HG02852 (cell line): ENCODE measurements at regions not wholly inside any gene's neighbourhood (a gene's known extent, or its start where the extent isn't known, plus 50 kb on each side); places are given as distances from the start of the nearest gene placed in this dataset.
A peak's percentile ranks its signal among the peaks of the same experiment; 100 is the strongest.

Experiments
- ATAC-seq: cut with Tn5 transposase; IDR thresholded peaks from one replicate; pipeline ENCODE4 v1.9.1; 2021; ENCODE audit warnings: mild to moderate bottlenecking, moderate library complexity; ENCODE audit not compliant: unreplicated experiment

DNA sequence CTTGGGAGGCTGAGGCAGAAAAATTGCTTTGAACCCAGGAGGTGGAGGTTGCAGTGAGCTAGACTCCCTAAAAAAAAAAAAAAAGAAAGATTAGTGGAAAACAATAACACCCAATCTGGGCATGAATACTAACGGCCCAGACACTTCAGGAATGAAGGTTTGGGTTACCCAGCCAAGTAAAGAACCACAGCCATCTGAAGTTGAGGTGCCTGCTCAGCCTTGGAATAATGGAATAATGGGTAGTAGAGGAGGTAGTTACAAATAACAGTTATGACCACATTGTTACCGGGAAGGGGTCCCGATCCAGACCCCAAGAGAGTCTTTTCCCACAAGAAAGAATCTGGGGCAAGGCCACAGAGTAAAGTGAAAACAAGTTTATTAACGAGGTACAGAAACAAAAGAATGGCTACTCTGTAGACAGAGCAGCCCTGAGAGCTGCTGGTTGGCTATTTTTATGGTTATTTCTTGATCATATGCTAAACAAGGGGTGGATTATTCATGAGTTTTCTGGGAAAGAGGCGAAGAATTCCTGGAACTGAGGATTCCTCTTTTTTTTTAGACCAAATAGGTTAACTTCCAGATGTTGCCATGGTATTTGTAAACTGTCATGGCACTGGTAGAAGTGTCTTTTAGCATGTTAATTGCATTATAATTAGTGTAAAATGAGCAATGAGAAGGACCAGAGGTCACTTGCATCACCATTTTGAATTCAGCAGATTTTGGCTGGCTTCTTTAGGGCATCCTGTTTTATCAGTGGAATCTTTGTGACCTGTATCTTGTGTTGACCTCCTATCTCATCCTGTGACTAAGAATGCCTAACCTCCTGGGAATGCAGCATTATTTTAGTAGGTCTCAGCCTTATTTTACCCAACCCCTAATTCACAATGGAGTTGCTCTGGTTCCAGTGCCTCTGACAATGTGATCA lies 96.2 kb upstream of the HAAO start:
- no peak for ATAC-seq

- no peak for ATAC-seq
Measured at GRCh38 chr2:42886921-42887320, 94.5 kb upstream of the HAAO start.

GRCh38 chr2:42882756-42883155 lies 90.4 kb upstream of the HAAO start:
- no peak for ATAC-seq

DNA sequence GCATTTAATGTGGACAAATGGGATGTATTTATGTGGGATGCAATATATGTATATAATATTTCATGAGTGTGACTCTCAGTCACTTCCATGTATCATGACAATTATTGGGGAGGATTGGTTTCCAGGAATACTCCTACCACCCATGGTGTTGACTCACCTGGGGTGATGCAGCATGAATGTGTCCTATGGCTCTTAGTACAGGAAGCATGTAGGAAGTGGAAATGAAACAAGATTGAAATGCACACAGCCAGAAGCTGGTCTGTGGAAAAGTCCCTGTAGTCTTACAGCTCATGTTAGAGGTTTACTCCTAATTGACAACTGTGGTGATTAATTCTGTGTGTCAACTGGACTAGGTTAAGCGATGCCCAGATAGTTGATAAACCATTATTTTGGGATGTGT lies 89.3 kb upstream of the HAAO start:
- ATAC-seq = no peak

GRCh38 chr2:42880738-42881690 lies 88.6 kb upstream of the HAAO start:
- ATAC-seq = no peak

DNA sequence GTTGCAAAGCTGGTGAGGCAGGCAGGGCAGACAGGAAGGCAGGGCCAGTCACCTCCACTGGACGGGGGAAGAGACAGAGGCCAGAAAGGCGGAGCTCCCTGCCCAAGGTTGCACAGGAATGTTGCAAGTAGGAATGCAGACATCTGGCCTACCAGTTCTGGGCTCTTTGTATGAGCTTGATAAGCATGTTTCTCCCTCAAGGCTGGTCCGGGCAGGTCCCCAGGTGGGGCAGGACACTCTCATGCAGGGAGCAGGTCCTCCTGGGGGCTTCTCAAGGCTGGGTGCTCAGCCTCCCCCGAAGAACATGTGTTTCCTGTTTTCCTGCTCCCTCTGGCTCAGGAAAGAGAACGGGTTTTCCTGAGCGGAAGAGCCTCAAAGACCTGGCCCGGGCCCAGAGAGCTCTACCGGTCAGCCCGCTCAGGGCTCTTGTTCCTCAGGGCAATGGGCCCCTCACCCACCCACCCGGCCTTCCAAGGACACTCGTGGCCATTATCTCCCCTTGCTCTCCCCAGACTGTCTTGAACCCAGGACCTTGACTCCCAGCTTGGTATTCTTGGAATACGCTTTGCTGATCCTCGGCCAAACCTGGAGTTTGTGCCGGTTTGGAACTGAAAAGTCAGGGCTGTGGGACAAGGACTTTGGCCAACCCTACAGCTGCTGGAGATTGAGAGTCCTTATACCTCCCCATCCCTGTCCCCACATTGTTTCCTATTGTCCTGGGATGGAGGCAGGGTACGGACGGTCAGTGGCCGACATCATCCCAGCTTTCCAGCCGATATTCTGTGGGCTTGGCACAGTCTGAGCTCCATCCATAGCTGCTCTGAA lies 87.7 kb upstream of the HAAO start:
- no peak for ATAC-seq

DNA sequence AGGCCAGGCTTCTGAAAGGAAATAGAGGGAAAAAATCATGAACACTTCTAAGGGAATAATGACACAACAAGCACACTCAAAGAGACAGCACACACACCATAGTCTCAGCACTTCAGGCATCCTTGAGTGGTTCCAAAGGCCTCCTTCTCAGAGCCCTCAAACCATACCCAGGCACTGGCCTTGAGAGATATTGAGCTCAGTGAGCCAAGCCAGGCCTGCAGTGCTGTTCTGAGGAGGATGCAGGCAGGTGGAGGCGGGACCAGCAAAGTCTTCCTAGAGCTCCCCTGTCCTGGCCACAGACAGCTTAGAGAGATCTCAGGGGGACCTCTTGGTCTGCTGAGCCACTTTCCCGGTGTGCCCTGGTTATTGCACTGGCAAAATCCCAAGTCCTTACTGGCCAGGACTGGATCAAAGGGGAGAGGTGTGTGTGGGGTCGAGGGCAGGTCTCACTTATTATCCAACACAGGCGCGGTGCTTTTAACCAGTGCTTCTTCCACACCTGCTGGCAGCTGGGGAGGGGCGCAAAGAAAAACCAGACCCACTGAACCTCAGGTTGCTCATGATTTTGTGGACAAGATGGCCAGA lies 86.8 kb upstream of the HAAO start:
- no peak for ATAC-seq

GRCh38 chr2:42878581-42878980 lies 86.2 kb upstream of the HAAO start:
- ATAC-seq = peak; percentile 69

DNA sequence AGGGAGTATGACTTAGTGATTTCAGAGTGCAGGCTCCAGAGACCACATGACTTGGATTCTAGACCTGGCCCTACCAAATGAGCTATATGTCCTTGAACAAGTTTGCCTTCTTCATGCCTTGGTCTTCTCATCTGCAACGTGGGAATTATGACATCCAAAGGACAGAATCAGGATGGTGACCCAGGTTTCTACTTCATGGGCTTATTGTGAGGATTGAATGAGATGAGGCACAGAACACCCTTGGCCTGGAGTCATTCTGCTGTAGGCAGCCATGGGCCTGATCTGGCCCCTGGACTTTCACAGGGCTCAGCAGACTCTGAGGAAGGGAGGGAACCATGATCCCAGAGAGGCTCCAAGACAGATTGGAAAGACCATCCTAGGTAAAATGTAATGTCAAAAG lies 85.6 kb upstream of the HAAO start:
- no peak for ATAC-seq

- ATAC-seq = no peak
Measured at GRCh38 chr2:42877511-42877910, 85.1 kb upstream of the HAAO start.

- ATAC-seq = no peak
Measured at GRCh38 chr2:42876326-42876751, 84.0 kb upstream of the HAAO start.

- no peak for ATAC-seq
Measured at GRCh38 chr2:42875880-42876279, 83.5 kb upstream of the HAAO start.

DNA sequence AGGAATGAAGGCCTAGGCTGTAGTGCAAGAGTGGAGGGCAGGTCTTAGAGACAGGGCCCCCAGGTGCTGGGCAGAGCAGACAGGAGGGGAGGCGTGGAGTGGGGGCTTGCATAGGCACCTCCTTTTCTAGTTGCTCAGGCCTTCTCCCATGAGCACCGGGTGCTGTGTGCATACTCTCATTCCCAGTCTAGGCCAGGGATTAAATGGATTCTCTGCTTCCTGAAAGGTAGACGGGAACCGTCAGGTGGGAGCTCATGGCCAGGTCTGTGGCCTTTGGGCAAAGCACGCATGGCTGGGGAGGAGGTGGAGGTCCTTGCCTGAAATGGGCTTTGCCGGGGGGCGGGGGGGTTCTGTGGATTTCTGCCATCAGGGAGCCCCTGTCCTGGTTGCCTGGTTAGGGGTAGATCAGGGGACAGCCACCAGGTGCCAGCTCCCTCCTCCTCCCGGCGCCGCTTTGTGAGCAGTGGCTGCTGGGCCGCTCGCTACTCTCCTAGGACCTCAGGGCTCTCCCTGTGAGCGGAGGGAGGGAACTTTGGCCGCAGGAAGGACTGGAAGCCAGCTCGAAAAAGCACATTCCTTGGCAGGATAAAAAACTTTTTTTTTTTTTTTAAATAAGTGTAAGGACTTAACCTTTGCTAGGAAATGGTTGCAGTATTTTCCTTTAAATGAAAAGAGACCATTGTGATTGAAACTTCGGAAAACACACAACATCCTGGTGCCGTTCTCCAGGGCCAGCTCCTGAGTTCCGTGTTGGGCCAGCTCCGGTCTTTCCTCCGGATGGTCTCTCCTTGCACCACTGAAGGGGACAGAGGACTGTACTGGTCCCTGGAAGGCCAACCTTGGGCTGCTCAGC lies 82.8 kb upstream of the HAAO start:
- no peak for ATAC-seq

DNA sequence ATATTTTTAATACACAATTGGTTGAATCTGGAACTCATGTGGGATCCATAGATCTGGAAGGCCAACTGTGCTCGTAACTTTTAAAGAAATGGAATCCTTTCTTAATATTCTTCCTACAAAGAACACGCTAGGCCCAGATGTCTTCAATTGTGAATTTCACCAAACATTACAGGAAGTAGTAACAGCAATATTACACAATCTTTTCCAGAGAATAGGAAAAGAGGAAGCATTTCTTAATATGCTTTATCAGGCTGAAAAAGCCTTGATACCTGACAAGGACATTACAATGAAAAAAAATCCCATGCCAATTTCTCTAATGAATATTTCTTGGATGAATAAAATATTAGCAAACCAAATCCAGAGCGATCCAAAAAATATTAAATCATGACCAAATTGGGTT lies 80.3 kb upstream of the HAAO start:
- no peak for ATAC-seq

- no peak for ATAC-seq
Measured at GRCh38 chr2:42871372-42871771, 79.0 kb upstream of the HAAO start.

DNA sequence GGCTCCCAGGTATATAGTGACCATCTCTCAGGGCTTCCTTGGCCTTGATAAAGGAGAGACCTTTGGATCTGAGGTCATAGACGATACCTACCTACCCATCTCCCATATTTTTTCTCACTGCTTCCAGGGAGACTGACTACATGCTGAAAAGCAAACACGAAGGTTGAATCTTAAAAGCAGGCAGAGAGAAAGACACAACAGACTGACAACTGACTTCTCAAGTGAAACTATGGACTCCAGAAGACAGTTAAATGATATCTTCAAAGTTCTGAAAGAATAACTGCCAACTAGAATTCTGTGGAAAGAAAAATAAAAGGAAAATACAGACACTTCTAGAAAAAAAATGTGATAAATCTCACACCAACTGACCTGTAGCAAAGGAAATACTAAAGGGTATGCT lies 76.5 kb upstream of the HAAO start:
- ATAC-seq = no peak

GRCh38 chr2:42868096-42868495 lies 75.7 kb upstream of the HAAO start:
- ATAC-seq = no peak

DNA sequence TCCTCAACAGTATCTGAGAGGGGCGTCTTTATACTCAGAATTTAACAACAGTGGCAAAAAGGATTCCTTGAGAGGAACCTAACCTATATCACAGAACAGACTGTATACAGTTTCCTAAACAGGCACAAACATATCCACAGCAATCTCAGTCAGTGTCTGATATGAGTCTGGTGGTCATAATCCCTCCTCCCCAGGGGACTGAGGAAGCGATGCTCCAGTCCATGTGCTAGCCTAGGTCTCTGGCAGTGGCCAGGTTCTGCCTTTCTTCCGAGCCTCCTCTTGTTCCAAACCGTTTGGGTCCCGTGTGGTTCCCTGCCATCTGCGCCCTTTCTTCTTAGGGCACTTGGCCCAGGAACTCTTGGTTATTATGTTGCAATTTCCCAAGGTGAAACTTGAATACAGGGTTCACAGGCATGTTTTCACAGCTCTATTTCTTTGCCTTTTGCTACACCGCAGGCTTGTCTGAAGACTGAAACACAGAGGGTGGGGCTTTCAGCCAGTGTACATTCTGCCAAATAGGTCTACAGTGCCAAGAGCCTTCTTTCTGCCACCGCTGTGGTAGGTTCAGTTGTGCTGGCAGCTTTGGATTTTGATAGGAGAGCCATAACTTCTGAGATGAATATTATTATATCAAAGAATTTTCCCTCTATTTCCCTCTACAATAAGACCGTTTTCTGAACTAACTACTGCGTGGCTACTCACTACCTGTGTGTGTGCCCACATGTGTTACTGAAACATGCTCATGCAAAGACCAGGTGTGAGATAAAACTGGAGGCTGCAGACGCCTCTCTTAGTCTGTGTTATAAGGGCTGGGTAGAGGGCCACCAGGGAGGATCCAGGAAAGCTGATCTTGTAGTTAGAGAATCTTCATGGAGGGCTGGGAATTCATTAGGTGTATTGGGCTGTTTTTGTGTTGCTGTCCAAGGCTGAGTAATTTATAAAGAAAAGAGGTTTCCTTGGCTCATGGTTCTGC lies 75.0 kb upstream of the HAAO start:
- no peak for ATAC-seq
